Type B pancreatic cell (in vitro differentiated cells): ENCODE measurements at regions not wholly inside any gene's neighbourhood (a gene's known extent, or its start where the extent isn't known, plus 50 kb on each side); places are given as distances from the start of the nearest gene placed in this dataset.

Experiments used
- DNase-seq: peaks from one replicate; pipeline ENCODE4 v3.0.0; 2021; ENCODE audit warnings: mixed read lengths; ENCODE audit not compliant: unreplicated experiment; ENCODE audit errors: extremely low spot score
- H3K27ac Mint-ChIP-seq: 2 replicates; pipeline ENCODE4 v1.8.0; 2021; ENCODE audit warnings: mild to moderate bottlenecking, mixed read lengths
- H3K27me3 Mint-ChIP-seq: 2 replicates; pipeline ENCODE4 v1.8.0; 2021; ENCODE audit warnings: mixed read lengths
- H3K36me3 Mint-ChIP-seq: 2 replicates; pipeline ENCODE4 v1.8.0; 2021; ENCODE audit warnings: mixed read lengths
- H3K4me1 Mint-ChIP-seq: one replicate; pipeline ENCODE4 v1.8.0; 2021; ENCODE audit warnings: mixed read lengths; ENCODE audit not compliant: unreplicated experiment
- H3K4me3 Mint-ChIP-seq: 2 replicates; pipeline ENCODE4 v1.8.0; 2021; ENCODE audit warnings: mild to moderate bottlenecking, mixed read lengths
- H3K9me3 Mint-ChIP-seq: 2 replicates; pipeline ENCODE4 v1.8.0; 2021; ENCODE audit warnings: mixed read lengths
- CTCF ChIP-seq: fragments of 200-600 bp; sonication (generic); conservative IDR thresholded peaks from 2 replicates; pipeline ENCODE4 v1.5.0; 2021; ENCODE audit warnings: antibody characterized with exemption, mild to moderate bottlenecking

GRCh38 chr9:105834404-105834803 lies 140.1 kb downstream of the TMEM38B start:
- H3K4me1 Mint-ChIP-seq, result peaks cover 15% of the 10 kb centered on the region
- H3K9me3 Mint-ChIP-seq, result no peaks in the 10 kb centered on the region
- no peak for TF ChIP-seq CTCF
- no peak overlapping the region for H3K27ac Mint-ChIP-seq
- H3K27me3 Mint-ChIP-seq, result no peaks in the 10 kb centered on the region
- no peak overlapping the region for H3K4me3 Mint-ChIP-seq
- DNase-seq, result no peak
- no peaks in the 10 kb centered on the region for H3K36me3 Mint-ChIP-seq

- H3K9me3 Mint-ChIP-seq, result no peaks in the 10 kb centered on the region
- no peak overlapping the region for H3K4me3 Mint-ChIP-seq
- H3K36me3 Mint-ChIP-seq, result no peaks in the 10 kb centered on the region
- no peak overlapping the region for H3K27ac Mint-ChIP-seq
- no peaks in the 10 kb centered on the region for H3K27me3 Mint-ChIP-seq
- H3K4me1 Mint-ChIP-seq, result peaks cover 15% of the 10 kb centered on the region
- TF ChIP-seq CTCF, result no peak
- no peak for DNase-seq
Measured at GRCh38 chr9:105835721-105836120, 141.4 kb downstream of the TMEM38B start.

- no peak overlapping the region for H3K27ac Mint-ChIP-seq
- no peak overlapping the region for H3K4me3 Mint-ChIP-seq
- no peak for DNase-seq
- no peaks in the 10 kb centered on the region for H3K27me3 Mint-ChIP-seq
- H3K4me1 Mint-ChIP-seq, result peaks cover 23% of the 10 kb centered on the region
- no peaks in the 10 kb centered on the region for H3K36me3 Mint-ChIP-seq
- TF ChIP-seq CTCF, result no peak
- no peaks in the 10 kb centered on the region for H3K9me3 Mint-ChIP-seq
Measured at GRCh38 chr9:105836936-105837660, 142.8 kb downstream of the TMEM38B start.

- H3K27ac Mint-ChIP-seq, result no peak overlapping the region
- no peak for TF ChIP-seq CTCF
- H3K27me3 Mint-ChIP-seq, result no peaks in the 10 kb centered on the region
- DNase-seq, result no peak
- peaks cover 17% of the 10 kb centered on the region for H3K4me1 Mint-ChIP-seq
- no peak overlapping the region for H3K4me3 Mint-ChIP-seq
- no peaks in the 10 kb centered on the region for H3K36me3 Mint-ChIP-seq
- H3K9me3 Mint-ChIP-seq, result no peaks in the 10 kb centered on the region
Measured at GRCh38 chr9:105841562-105841961, 147.2 kb downstream of the TMEM38B start.

GRCh38 chr9:105842023-105842644 lies 147.8 kb downstream of the TMEM38B start:
- no peak for DNase-seq
- Mint-ChIP-seq H3K27me3 (no peaks in the 10 kb centered on the region), H3K27ac (no peak overlapping the region), H3K4me1 (peaks cover 11% of the 10 kb centered on the region), H3K9me3 (no peaks in the 10 kb centered on the region), H3K36me3 (no peaks in the 10 kb centered on the region), H3K4me3 (no peak overlapping the region)
- peak; percentile 97 for TF ChIP-seq CTCF
